HG03520 (cell line): ENCODE measurements at regions not wholly inside any gene's neighbourhood (a gene's known extent, or its start where the extent isn't known, plus 50 kb on each side); places are given as distances from the start of the nearest gene placed in this dataset.

Experiments used
- ATAC-seq: cut with Tn5 transposase; IDR thresholded peaks from one replicate; pipeline ENCODE4 v1.9.1; 2021; ENCODE audit warnings: mild to moderate bottlenecking, moderate library complexity; ENCODE audit not compliant: unreplicated experiment

GRCh38 chr6:142500250-142500786, 198.5 kb downstream of the ADGRG6 start:
- ATAC-seq: no peak

GRCh38 chr6:142501795-142502194, 200.0 kb downstream of the ADGRG6 start:
- no peak for ATAC-seq

DNA sequence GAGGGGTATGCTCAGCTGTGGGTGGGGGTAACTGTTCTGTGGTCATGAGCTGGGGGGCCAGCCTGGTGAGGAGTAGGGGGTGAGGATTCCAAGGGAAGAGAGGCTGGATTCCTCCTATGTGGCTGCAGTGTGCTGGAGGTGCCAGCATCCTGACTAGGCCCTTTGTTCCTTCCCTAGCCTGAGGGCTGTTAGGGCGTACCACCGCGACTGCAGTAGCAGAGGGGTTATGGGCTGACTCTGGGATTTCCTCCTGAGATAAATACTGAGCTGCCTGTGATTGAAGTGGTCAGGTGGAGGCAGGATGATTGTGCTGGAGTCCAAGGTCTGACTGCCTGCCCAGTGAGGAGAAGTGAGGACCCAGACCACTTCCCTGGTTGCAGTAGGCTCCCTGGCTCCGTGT, 205.3 kb downstream of the ADGRG6 start:
- ATAC-seq: no peak

- no peak for ATAC-seq
Observed at GRCh38 chr6:142510211-142510610, 208.4 kb downstream of the ADGRG6 start.

DNA sequence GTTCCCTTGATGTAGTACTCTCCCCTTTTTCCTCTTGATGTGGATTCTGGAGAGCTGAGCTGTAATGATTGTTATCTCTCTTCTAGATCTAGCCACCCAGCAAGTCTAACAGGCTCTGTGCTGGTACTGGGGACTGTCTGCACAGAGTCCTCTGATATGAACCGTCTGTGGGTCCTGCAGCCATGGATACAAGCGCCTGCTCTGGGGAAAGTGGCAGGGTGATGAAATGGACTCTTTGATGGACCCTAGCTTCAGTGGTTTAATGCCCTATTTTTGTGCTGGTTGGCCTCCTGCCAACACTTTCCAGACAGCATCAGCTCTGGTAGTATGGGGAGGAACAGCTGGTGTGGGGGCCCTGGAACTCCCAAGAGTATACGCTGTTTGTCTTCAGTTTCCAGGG, 216.3 kb downstream of the ADGRG6 start:
- no peak for ATAC-seq

DNA sequence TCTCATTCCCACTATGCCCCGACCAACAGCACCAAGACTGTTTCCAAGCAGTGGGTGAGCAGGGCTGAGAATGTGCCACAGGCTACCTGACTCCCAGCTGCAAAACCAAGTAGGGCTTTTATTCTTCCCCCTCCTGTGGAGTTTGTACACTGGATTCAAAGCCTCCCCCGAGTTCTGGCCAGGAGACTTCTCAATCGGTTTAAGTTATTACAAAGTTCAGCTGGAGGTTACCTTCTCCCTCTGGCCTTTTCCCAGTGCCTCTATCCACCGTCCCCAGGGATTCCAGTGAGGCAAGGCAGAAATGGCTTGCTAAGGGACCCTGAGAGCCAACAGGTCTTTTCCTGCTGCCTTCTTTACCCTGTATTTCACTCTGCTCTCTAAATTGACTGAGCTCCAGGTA, 217.0 kb downstream of the ADGRG6 start:
- no peak for ATAC-seq

- no peak for ATAC-seq
Observed at GRCh38 chr6:142521791-142522190, 220.0 kb downstream of the ADGRG6 start.

DNA sequence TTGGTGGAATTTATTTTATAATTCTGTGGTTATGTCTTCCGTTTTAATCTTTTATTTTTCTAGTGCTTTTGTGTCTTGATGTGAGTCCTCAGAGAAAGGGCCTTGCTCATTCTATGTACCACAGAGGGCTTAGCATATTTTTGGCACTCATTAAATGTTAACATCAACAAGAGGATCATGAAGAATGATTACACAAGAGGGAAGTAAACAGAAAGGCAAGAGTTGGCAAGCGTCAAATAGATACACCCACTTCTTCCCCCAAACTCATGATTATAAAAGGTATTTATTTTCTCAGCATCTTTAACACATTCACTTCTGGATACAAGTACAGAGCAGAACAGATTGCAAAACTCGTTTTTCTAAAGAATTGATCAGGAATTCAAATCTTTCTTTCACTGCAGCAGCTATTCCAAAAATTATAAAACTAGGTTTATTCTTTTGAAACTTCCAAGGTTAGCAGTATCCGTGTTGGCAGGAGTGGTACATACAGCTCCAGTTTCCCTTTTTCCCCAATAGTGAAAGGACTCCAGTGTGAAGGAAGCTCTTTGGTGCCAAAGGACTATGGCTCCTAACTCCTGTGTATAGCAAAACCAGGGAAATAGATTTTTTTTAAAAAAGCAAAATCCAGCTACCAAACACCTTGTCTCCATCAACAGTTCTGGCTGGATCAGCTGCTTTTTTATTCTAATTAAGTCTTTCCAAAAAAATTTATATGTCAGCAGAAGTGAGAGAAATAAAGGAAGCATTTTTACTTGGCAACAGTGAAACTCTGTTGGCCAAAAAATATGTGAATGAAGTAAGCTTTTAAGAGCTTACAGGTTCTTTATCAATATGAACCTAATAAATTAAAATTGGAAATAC, 221.9 kb downstream of the ADGRG6 start:
- no peak for ATAC-seq

DNA sequence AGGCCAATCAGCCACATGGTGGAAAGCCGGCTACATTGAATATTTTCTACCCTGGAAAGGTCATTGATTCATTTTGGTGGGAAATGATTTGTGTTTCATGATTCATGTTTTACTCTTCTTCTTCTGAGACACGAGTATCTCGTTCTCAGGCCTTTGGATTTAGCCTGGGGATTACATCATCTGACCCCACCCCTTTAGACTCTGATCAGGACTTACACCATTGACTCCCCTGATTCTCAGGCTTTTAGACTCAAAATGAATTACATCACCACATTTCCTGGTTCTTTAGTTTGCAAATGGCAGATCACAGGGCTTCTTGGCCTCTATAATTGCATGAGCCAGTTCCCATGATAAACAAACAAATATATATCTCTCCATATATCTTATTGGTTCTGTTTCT, 228.8 kb downstream of the ADGRG6 start:
- ATAC-seq: no peak

- ATAC-seq: no peak
Observed at GRCh38 chr6:142531727-142532126, 229.9 kb downstream of the ADGRG6 start.

DNA sequence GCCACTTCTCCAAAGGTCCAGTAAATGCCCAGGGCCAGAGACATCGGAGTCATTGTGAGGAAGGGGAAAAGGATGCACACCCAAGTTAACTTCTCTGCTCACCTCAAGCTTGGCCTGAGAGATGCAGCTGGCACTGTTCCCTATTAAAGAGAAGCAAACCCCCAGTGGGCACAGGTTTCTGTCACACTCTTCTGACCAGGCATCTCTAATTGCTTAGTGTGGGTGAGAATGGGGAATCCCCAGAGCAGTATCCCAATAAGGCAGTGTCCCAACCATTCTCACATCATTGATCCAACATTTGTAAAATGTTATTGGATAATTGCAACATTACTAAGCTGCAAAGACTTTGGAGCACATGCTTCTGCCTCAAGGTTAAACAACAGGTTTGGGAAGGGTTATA, 232.3 kb downstream of the ADGRG6 start:
- no peak for ATAC-seq

GRCh38 chr6:142534484-142534883, 232.7 kb downstream of the ADGRG6 start:
- ATAC-seq: no peak

DNA sequence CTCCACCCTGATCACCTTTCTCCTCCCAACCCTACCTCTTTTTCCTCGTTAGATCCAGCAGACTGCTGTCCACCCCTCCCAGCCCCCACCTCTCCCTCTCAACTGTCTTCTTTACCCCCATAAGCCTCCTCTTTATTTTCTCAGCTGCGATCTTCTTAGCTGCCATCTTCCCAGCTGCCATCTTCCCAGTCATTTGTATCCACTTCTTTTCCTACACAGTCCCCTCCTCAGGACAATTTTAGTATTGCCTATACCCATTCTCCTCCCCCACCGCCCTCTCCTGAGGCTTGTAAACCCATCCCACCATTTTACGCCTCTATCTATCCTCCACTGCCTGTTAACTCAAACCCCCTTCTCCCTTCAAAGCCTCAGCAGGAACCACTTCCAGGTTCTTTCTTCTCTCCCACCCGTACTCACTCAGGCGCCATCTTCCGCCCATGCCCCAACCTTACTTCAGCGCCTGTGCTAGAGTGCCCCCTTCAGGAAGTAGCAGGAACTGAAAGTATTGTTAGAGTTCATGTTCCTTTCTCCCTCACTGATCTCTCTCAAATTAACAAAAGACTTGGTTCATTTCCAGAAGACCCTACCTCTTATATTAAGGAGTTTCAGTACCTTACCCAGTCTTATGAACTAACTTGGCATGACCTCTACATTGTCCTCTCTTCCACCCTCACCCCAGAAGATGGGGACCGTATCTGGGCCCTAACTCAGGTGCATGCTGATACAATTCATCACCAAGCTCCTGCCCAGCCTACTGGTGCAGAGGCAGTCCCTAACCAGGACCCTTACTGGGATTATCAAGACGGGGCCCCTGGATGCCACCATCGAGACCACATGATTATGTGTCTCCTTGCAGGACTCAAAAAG, 236.0 kb downstream of the ADGRG6 start:
- no peak for ATAC-seq

DNA sequence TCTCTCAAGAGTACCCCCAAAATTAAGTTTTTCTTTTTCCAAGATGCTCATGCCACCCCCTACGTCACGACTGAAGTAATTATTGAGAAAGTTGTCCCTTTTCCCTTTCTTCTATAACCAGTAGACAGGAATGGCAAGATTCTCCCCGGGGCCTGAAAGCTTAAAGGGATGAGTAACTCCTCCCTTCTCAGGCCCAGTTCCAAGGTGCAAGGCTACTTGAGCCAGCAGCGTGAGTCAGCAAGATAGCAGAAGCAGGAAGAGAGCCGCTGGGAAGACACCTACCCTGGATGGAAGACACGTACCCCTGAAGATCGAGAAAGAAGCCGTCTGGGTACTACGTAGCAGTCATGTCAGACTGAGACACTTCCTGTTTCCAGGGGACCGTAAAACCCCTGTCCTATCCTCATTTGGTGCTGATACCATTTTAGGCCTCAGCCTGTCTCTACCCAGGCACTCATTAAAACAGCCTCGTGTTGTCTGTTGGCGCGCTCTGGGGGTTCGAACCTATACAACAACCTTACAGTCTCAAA, 241.0 kb downstream of the ADGRG6 start:
- ATAC-seq: no peak

DNA sequence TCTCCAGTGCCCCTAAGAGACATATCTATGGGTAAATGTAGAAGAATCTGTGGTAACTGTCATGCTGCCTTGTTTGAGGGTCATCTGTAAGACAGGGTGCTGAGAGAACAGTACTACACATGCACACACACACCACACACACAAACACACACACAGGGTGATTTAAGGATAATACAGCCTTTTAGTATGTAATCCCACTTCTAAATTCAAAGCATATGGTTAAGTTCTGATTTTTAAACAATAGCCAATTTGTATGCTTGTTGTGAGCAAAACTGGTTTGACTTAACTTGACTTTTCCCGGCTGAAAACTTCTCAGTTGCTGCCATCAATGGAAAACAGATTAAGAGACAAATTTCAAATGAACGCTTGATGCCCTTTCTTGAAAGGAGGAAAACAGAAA, 241.8 kb downstream of the ADGRG6 start:
- no peak for ATAC-seq

DNA sequence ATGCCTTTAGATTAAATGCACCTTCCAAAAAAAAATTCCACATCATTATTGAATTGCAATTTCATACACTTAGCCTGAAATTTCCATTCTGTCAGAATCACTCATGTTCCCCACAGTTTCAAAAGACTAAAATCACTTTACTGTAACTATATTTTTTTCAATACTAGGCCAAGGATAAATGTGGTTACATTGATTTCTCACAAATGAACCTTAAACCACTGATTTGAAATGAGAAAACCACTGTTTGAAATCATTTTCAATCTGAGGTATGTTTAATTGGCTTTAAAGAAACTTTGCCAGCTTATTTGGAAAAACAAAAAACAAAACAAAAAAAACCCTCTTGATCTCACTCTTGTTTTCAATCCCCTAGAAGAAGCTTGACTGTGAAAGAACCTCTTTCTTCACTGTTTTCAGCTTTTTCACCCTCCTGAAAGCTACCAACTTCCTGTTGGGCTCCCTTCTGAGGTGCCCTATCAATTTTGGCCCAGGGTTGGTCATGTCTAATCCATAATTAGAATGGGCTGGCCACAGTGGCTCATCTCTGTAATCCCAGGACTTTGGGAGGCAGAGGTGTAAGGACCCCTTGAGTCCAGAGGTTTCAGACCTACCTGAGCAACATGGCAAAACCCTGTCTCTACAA, 242.5 kb downstream of the ADGRG6 start:
- ATAC-seq: no peak

- ATAC-seq: no peak
Observed at GRCh38 chr6:142545147-142545546, 243.3 kb downstream of the ADGRG6 start.

- no peak for ATAC-seq
Observed at GRCh38 chr6:142548566-142548965, 246.8 kb downstream of the ADGRG6 start.

DNA sequence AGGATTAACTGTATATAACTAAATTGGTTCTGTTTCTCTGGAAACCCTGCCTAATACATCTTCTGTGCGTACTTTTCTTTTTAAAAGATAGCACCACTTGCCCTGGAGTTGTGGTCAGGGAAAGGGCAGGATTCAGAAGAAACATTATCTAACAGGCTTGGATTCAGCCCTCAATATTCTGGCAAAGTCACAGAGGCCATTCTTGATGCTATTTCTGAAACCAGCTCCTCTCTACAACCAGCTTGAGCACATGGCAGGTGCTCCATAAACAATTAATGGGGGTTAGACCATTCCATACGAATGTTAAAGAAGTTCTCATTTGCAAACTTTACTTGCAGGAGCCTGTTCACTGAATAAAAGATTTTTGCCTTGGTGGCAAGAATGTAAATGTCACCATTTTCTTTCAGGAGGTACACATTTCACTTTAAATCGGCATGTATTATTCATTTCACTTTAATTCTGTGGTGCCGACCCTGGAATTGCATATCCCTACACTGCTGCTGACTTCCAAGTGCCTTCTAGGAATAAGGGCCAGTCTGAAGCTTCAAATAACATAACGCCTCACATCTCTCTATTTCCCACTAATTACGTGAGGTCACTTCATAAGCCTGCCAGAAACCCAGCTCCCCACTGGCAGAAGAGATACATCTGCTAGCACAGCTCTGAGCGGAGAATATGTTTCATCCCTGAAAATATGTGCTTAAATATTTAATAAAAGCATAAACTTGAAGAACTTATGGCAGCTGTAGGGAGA, 248.7 kb downstream of the ADGRG6 start:
- ATAC-seq: no peak

- ATAC-seq: no peak
Observed at GRCh38 chr6:142551274-142551811, 249.5 kb downstream of the ADGRG6 start.
